Endodermal cell (in vitro differentiated cells): ENCODE measurements at regions not wholly inside any gene's neighbourhood (a gene's known extent, or its start where the extent isn't known, plus 50 kb on each side); places are given as distances from the start of the nearest gene placed in this dataset.

ENCODE experiments used
- DNase-seq: peaks from one replicate; pipeline ENCODE4 v3.0.0-alpha.2; 2017
- H3K27ac ChIP-seq: 2 replicates; pipeline ENCODE4 v1.5.1; 2013; ENCODE audit warnings: mild to moderate bottlenecking, low read depth, low read length, moderate library complexity
- H3K27me3 ChIP-seq: 2 replicates; pipeline ENCODE4 v1.6.1; 2013; ENCODE audit warnings: mild to moderate bottlenecking, low read length, moderate library complexity; ENCODE audit not compliant: insufficient read depth, control insufficient read depth, poor library complexity, severe bottlenecking
- H3K36me3 ChIP-seq: 2 replicates; pipeline ENCODE4 v1.7.0; 2013; ENCODE audit warnings: mild to moderate bottlenecking, low read length, moderate library complexity; ENCODE audit not compliant: control insufficient read depth, insufficient read depth
- H3K4me1 ChIP-seq: one replicate; pipeline ENCODE4 v1.7.0; 2013; ENCODE audit warnings: low read length; ENCODE audit not compliant: control insufficient read depth, insufficient read depth
- H3K4me3 ChIP-seq: 2 replicates; pipeline ENCODE4 v1.5.1; 2013; ENCODE audit warnings: mild to moderate bottlenecking, low read length, moderate library complexity
- H3K9ac ChIP-seq: 2 replicates; pipeline ENCODE4 v1.6.1; 2013; ENCODE audit warnings: mild to moderate bottlenecking, low read length, moderate library complexity; ENCODE audit not compliant: poor library complexity, severe bottlenecking; ENCODE audit errors: extremely low read depth
- H3K9me3 ChIP-seq: 2 replicates; pipeline ENCODE4 v1.6.1; 2013; ENCODE audit warnings: mild to moderate bottlenecking, low read length, moderate library complexity; ENCODE audit not compliant: control insufficient read depth
- H3K27ac Mint-ChIP-seq: 2 replicates; pipeline ENCODE4 v1.8.0; 2020; ENCODE audit warnings: mixed read lengths
- H3K27me3 Mint-ChIP-seq: 2 replicates; pipeline ENCODE4 v1.8.0; 2021; ENCODE audit warnings: mild to moderate bottlenecking, mixed read lengths; ENCODE audit not compliant: insufficient read depth
- H3K36me3 Mint-ChIP-seq: 2 replicates; pipeline ENCODE4 v1.8.0; 2020; ENCODE audit warnings: low read depth, mixed read lengths
- H3K4me1 Mint-ChIP-seq: 2 replicates; pipeline ENCODE4 v1.8.0; 2020; ENCODE audit warnings: mixed read lengths
- H3K4me3 Mint-ChIP-seq: 2 replicates; pipeline ENCODE4 v1.8.0; 2020; ENCODE audit warnings: mild to moderate bottlenecking, moderate library complexity, mixed read lengths
- H3K9me3 Mint-ChIP-seq: 2 replicates; pipeline ENCODE4 v1.8.0; 2020; ENCODE audit warnings: mild to moderate bottlenecking, mixed read lengths
- CTCF ChIP-seq: fragments of 200-600 bp; sonication (generic); conservative IDR thresholded peaks from 2 replicates; pipeline ENCODE4 v1.5.0; 2021; ENCODE audit warnings: antibody characterized with exemption, mild to moderate bottlenecking
- WGBS, 2 experiments: methylation state at CpG; one replicate each; pipeline versions ENCODE4 v1.1.5 to v1.1.7; 2013; ENCODE audit warnings: missing lambda C conversion rate in 2 of 2, mixed read lengths in 1 of 2; ENCODE audit not compliant: insufficient coverage in 1 of 2, insufficient read length in 1 of 2; 5-methylcytosine and 5-hydroxymethylcytosine counted together

GRCh38 chr5:72005671-72006070, 101.6 kb upstream of the MAP1B start:
- H3K4me3 Mint-ChIP-seq = no peak overlapping the region
- no peaks in the 10 kb centered on the region for H3K36me3 Mint-ChIP-seq
- DNase-seq = no peak
- no peak for TF ChIP-seq CTCF
- Histone ChIP-seq H3K4me1 (no peaks in the 10 kb centered on the region), H3K9me3 (no peaks in the 10 kb centered on the region), H3K4me3 (no peak overlapping the region), H3K27me3 (peaks cover 4% of the 10 kb centered on the region), H3K36me3 (no peaks in the 10 kb centered on the region), H3K27ac (no peak overlapping the region), H3K9ac (no peak overlapping the region)
- H3K27ac Mint-ChIP-seq = no peak overlapping the region
- no peaks in the 10 kb centered on the region for H3K9me3 Mint-ChIP-seq
- H3K4me1 Mint-ChIP-seq = peaks cover 4% of the 10 kb centered on the region
- H3K27me3 Mint-ChIP-seq = peaks cover 2% of the 10 kb centered on the region

GRCh38 chr5:72006361-72006760, 100.9 kb upstream of the MAP1B start:
- H3K9me3 ChIP-seq = no peaks in the 10 kb centered on the region
- no peak for DNase-seq
- Mint-ChIP-seq H3K4me3 (no peak overlapping the region), H3K27ac (no peak overlapping the region), H3K36me3 (no peaks in the 10 kb centered on the region), H3K27me3 (peaks cover 2% of the 10 kb centered on the region), H3K4me1 (peaks cover 4% of the 10 kb centered on the region), H3K9me3 (no peaks in the 10 kb centered on the region)
- H3K4me3 ChIP-seq = no peak overlapping the region
- H3K9ac ChIP-seq = no peak overlapping the region
- H3K27ac ChIP-seq = no peak overlapping the region
- WGBS, 2 experiments = 27 to 43% methylated on average over 1 of the region's 1 CpG
- peaks cover 4% of the 10 kb centered on the region for H3K27me3 ChIP-seq
- TF ChIP-seq CTCF = no peak
- no peaks in the 10 kb centered on the region for H3K4me1 ChIP-seq
- H3K36me3 ChIP-seq = no peaks in the 10 kb centered on the region

- H3K4me1 Mint-ChIP-seq = peaks cover 4% of the 10 kb centered on the region
- H3K36me3 ChIP-seq = no peaks in the 10 kb centered on the region
- 86 to 100% methylated on average over 5 to 7 of the region's 7 CpGs for WGBS, 2 experiments
These were observed 99.8 kb upstream of the MAP1B start for GRCh38 chr5:72007336-72008111.

More at GRCh38 chr5:72007336-72008111, 99.8 kb upstream of the MAP1B start:
- Mint-ChIP-seq H3K9me3 (no peaks in the 10 kb centered on the region), H3K4me3 (no peak overlapping the region), H3K27me3 (peaks cover 2% of the 10 kb centered on the region), H3K27ac (no peak overlapping the region), H3K36me3 (no peaks in the 10 kb centered on the region)
- DNase-seq = no peak
- Histone ChIP-seq H3K9me3 (no peaks in the 10 kb centered on the region), H3K27ac (no peak overlapping the region), H3K4me3 (no peak overlapping the region), H3K9ac (no peak overlapping the region), H3K27me3 (peaks cover 4% of the 10 kb centered on the region), H3K4me1 (no peaks in the 10 kb centered on the region)
- no peak for TF ChIP-seq CTCF
